ENCODE measurements at regions not wholly inside any gene's neighbourhood (a gene's known extent, or its start where the extent isn't known, plus 50 kb on each side); places are given as distances from the start of the nearest gene placed in this dataset.

DNA sequence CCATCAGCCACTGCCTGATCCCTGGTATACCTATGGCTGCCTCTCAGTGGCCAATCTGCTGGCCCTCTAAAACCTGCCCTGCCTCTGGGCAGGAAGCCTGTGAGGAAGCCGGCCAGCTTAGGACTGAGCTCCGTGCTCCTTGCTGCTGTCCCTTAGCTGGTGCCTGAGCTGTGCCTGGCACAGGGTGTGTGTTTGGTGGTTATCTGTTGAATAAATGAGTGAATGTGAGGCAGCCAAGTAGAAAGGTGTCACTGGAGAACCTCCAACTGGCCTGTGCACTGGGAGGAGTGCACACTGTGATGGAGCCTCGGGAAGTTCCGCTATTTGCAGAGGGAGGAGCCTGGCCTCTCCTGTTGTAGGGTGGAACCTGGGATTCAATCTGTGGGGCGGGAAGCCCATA is 63.4 kb upstream of the STUM start:
- in situ Hi-C loops (cut with HindIII; ENCODE audit: low pct_unique_long_range_greater_than_20kb, low sequenced_read_pairs) (no loop called here), intact Hi-C loops (cut with micrococcal nuclease; ENCODE audit: unreplicated experiment) (no loop called here)
- Histone ChIP-seq H3K4me1 (ENCODE audit: control insufficient read depth, insufficient read depth, low read length) (no peaks in the 10 kb centered on the region), H3K36me3 (ENCODE audit: control insufficient read depth, insufficient read depth, low read length) (no peaks in the 10 kb centered on the region), H3K9me3 (ENCODE audit: control insufficient read depth, insufficient read depth, low read depth, low read length) (no peaks in the 10 kb centered on the region), H3K27ac (ENCODE audit: low read length) (no peak overlapping the region), H3K4me3 (ENCODE audit: low read depth in 2 of 2, low read length in 2 of 2) (no peak overlapping the region), H3K27me3 (ENCODE audit: control insufficient read depth, insufficient read depth, low read length) (peaks cover 7% of the 10 kb centered on the region; the same call in 1 of the 2 replicates)
- DNase-seq (ENCODE audit: low read depth, low spot score) = no peak
- CTCF ChIA-PET = no interaction called here
- TF ChIP-seq SIN3A (IDR thresholded peaks at IDR 0.05; ENCODE audit: borderline replicate concordance, insufficient read depth, low read depth, low read length) (no peak), TCF7L2 (IDR thresholded peaks at IDR 0.05; ENCODE audit: low read depth, low read length) (no peak), POLR2AphosphoS5 (IDR thresholded peaks at IDR 0.05; ENCODE audit: low read depth, low read length) (no peak), CTCF (IDR thresholded peaks at IDR 0.05) (no peak)
- TF ChIP-seq, protein P1, sequence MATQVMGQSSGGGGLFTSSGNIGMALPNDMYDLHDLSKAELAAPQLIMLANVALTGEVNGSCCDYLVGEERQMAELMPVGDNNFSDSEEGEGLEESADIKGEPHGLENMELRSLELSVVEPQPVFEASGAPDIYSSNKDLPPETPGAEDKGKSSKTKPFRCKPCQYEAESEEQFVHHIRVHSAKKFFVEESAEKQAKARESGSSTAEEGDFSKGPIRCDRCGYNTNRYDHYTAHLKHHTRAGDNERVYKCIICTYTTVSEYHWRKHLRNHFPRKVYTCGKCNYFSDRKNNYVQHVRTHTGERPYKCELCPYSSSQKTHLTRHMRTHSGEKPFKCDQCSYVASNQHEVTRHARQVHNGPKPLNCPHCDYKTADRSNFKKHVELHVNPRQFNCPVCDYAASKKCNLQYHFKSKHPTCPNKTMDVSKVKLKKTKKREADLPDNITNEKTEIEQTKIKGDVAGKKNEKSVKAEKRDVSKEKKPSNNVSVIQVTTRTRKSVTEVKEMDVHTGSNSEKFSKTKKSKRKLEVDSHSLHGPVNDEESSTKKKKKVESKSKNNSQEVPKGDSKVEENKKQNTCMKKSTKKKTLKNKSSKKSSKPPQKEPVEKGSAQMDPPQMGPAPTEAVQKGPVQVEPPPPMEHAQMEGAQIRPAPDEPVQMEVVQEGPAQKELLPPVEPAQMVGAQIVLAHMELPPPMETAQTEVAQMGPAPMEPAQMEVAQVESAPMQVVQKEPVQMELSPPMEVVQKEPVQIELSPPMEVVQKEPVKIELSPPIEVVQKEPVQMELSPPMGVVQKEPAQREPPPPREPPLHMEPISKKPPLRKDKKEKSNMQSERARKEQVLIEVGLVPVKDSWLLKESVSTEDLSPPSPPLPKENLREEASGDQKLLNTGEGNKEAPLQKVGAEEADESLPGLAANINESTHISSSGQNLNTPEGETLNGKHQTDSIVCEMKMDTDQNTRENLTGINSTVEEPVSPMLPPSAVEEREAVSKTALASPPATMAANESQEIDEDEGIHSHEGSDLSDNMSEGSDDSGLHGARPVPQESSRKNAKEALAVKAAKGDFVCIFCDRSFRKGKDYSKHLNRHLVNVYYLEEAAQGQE (IDR thresholded peaks at IDR 0.05; ENCODE audit: insufficient read depth in 1 of 2, low read depth in 2 of 2, low read length in 1 of 2) = no peak
- POLR2A ChIA-PET = no interaction called here
- ATAC-seq = peak; percentile 35; the same call in 1 of the 2 replicates
- BruUV-seq (replicated peaks) = no TSS peak

DNA sequence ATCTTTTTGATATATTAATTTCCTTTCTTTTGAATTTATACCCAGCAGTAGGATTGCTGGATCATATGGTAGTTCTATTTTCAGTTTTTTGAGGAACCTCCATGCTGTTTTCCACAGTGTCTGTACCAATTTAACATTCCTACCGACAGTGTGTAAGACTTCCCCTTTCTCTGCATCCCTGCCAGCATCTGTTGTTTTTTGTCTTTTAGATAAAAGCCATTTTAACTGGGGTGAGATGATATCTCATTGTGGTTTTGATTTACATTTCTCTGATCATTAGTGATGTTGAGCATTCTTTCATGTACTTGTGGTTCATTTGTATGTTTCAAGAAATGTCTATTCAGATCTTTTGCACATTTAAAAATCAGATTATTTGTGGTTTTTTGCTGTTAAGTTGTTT is 62.4 kb upstream of the STUM start:
- DNase-seq (ENCODE audit: low read depth, low spot score) (no peak), ATAC-seq (no peak)
- in situ Hi-C loops (cut with HindIII; ENCODE audit: low pct_unique_long_range_greater_than_20kb, low sequenced_read_pairs) = no loop called here
- H3K27me3 ChIP-seq (ENCODE audit: control insufficient read depth, insufficient read depth, low read length) = peaks cover 7% of the 10 kb centered on the region; the same call in 1 of the 2 replicates
- no peak overlapping the region for H3K4me3 ChIP-seq (ENCODE audit: low read depth in 2 of 2, low read length in 2 of 2)
- intact Hi-C loops (cut with micrococcal nuclease; ENCODE audit: unreplicated experiment) = no loop called here
- H3K27ac ChIP-seq (ENCODE audit: low read length) = no peak overlapping the region
- BruUV-seq (replicated peaks) = no TSS peak
- no peaks in the 10 kb centered on the region for H3K4me1 ChIP-seq (ENCODE audit: control insufficient read depth, insufficient read depth, low read length)
- H3K36me3 ChIP-seq (ENCODE audit: control insufficient read depth, insufficient read depth, low read length) = no peaks in the 10 kb centered on the region
- POLR2A ChIA-PET = no interaction called here
- TF ChIP-seq TCF7L2 (IDR thresholded peaks at IDR 0.05; ENCODE audit: low read depth, low read length) = no peak
- no peak for TF ChIP-seq POLR2AphosphoS5 (IDR thresholded peaks at IDR 0.05; ENCODE audit: low read depth, low read length)
- no peak for TF ChIP-seq CTCF (IDR thresholded peaks at IDR 0.05)
- TF ChIP-seq, protein P1 (IDR thresholded peaks at IDR 0.05; ENCODE audit: insufficient read depth in 1 of 2, low read depth in 2 of 2, low read length in 1 of 2) = no peak
- no peak for TF ChIP-seq SIN3A (IDR thresholded peaks at IDR 0.05; ENCODE audit: borderline replicate concordance, insufficient read depth, low read depth, low read length)
- H3K9me3 ChIP-seq (ENCODE audit: control insufficient read depth, insufficient read depth, low read depth, low read length) = no peaks in the 10 kb centered on the region
- CTCF ChIA-PET = no interaction called here

Data from Panc1 (cell line).